HG03175 (cell line): ENCODE measurements at regions not wholly inside any gene's neighbourhood (a gene's known extent, or its start where the extent isn't known, plus 50 kb on each side); places are given as distances from the start of the nearest gene placed in this dataset.
A peak's percentile ranks its signal among the peaks of the same experiment; 100 is the strongest.
"Not testable (repeated sequence)": the region's sequence is repeated elsewhere in the genome, so short reads cannot be mapped to it uniquely, and the experiment has no call there.

Source experiments
- ATAC-seq: cut with Tn5 transposase; IDR thresholded peaks from one replicate; pipeline ENCODE4 v1.9.1; 2021; ENCODE audit warnings: mild to moderate bottlenecking, moderate library complexity; ENCODE audit not compliant: unreplicated experiment

GRCh38 chr20:24831232-24831631 is 117.8 kb upstream of the CST7 start:
- no peak for ATAC-seq

DNA sequence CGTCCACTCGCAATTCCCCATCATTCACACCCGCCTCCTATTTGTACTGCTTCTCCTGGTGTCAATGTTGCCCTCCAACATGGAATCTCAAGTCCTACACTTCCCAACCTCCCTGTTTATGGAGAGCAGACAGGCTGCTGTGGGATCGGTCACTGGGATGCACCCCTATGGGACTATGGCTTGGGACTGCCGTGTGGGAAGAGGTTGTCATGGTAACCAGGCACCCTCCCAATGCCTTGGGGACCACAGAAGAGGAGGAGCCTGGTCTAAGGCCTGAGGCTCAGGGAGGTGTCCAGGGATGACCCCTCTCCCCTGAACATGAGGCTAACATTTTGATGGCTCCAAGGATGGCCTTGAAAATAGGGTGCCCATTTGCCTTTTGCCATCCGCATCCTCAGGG is 116.6 kb upstream of the CST7 start:
- ATAC-seq = no peak

GRCh38 chr20:24833592-24833991 is 115.5 kb upstream of the CST7 start:
- ATAC-seq = no peak

GRCh38 chr20:24834310-24834709 is 114.8 kb upstream of the CST7 start:
- no peak for ATAC-seq

GRCh38 chr20:24835195-24835594 is 113.9 kb upstream of the CST7 start:
- no peak for ATAC-seq

- ATAC-seq = no peak
Measured at GRCh38 chr20:24836041-24836533, 113.0 kb upstream of the CST7 start.

DNA sequence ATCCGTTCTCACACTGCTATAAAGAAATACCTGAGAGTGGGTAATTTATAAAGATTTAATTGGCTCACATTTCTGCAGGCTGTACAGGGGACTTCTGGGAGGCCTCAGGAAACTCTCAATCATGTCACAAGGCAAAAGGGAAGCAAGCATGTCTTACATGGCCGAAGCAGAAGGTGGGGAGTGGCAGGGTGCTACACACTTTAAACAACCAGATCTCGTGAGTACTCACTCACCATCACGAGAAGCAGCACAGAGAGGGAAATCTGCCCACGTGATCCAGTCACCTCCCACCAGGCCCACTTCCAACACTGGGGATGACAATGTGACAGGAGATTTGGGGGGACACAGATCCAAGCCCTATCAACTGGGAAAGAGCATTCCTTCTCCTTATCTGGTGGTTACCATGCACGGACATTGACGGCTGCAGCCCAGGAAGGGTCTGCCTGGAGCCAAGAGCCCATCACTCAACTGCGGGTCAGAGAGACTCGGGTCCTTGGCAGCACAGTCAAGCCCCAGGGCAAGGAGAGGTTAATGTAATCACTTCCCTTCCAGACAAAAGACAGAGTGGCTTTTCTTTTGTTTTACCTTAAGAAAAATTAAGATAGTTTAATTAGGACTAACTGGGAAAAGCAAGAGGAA is 112.3 kb upstream of the CST7 start:
- no peak for ATAC-seq

DNA sequence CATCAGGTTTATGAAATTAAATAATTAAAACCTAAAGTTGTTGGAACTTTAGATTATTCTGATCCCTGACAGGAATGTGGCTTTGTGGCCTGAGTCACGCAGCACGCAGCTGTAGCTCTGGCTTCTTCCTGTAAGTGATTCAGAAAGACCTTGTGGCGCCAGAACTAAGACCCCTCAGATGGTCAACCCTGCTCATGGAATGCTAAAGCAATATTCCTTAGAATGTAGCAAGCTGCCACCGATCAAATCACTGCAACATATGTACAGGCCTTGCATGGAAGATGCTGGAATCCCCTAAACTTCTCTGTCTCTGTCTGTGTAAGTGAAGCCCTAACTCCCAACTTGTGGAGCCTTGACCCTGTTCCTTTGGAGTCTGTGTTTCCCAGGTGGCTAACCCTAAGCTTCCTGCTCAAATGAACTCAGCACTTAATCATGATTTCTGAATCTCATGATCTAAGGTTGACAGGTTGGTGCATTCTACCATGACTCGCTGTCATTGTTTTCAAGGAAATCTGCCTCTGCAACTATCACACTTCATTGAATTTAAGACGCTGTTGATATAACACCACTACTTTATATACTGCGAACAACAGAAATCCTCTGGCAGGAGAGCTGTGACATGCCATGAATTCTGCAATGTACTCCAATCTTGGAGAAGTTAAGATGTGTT is 111.2 kb upstream of the CST7 start:
- no peak for ATAC-seq

- peak; percentile 29 for ATAC-seq
Measured at GRCh38 chr20:24838546-24839535, 110.2 kb upstream of the CST7 start.

DNA sequence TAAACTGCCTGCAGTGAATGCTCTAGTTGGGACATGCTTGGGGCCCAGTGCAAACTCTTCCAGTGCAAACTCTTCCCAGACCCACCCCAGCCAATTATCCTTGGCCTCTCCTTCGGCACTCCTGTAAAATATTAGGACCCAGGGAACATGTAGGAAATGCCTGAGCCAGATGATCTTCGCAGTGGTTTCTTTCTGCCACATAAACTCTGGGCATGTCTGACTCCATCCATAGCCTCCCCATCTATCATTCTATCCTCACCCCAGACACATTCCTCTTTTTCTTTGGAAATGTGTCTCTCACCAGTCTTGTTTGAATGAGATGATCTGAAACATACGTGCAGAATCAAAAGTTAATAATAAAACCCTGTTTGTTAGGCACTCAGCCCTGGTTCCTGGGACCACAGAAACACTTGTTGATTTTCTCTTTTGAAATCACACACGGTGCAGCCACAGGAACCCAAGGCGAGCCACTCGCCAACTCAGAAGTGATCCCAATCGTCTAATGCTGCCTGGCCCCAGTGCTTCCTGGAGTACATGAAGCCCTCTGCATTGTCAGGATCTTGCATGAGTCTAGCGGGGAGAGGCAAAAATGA is 108.9 kb upstream of the CST7 start:
- peak; percentile 26 for ATAC-seq

DNA sequence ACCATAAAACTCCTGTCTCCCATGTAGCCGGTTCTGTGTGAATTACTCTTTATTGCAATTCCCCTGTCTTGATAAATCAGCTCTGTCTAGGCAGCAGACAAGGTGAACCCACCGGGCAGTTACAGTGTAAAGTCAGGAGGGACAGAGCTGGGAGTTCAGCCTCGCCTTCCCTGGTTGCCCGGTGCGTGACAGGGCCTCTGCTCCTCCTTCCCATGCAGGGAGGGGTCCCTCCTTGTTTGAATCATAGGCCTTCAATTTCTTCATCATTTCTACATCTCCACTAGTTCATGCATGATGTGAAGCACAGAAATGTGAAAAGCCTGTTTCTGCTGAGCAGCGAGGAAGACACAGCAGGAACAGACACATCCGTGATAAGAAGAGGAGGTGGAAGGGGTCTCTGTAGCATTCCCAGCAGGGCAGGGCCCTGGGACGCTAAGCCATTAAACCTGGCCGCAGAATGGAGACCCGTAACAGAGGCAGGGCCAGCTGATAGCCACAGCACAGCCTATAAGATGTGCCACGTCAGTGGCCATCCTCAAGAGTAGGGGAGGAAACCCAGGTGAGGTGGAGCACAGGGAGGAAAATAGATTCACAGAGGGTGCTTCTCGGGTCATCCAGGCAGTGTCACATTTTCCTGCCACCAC is 106.7 kb upstream of the CST7 start:
- ATAC-seq = no peak

GRCh38 chr20:24842918-24843715 is 106.0 kb upstream of the CST7 start:
- ATAC-seq = peak; percentile 90

- ATAC-seq = no peak
Measured at GRCh38 chr20:24850176-24850575, 98.9 kb upstream of the CST7 start.

DNA sequence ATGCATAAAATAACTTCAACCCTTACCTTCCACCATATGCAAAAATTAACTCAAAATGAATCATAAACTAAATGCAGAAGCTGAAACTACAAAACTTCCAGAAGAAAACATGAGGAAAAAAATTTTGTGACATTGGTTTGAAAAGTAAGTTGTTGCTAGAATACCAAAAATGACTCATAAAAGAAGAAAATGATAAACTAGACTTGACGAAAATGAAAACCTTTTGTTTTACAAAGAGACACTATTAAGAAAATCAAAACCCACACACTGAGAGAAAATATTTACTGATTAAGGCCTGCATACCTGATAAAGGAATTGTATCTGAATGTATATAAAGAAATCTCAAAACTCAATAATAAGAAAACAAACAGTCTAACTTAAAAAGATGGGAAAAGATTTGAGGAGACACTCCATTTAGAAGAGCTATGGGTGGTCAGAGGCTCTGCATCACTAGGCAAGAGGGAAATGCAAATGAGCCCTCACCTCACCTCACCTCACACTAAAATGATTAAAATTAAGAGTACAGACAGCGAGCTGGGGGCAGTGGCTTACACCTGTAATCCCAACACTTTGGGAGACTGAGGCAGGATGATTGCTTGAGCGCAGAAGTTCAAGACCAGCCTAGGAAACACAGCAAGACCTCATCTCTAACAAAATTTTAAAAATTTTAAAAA is 97.6 kb upstream of the CST7 start:
- no peak for ATAC-seq

DNA sequence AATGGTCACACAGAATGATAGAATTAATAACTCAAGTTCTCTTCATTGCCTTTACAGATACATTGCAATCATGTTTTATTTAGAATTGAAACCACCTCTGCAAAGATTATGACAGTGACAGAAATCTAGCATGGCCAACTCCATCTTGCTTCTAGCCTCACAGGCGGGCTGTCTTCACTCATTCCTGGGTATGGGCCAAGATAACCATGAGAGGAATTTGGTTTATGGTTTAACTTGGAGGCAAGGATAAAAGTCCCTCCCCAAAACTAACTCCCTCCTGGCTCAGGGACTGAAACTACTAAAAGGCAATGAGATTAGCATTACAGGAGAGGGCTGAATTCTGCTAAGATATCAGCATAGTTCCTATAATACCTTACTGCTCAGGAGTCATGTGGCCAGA is 95.2 kb upstream of the CST7 start:
- ATAC-seq = no peak

DNA sequence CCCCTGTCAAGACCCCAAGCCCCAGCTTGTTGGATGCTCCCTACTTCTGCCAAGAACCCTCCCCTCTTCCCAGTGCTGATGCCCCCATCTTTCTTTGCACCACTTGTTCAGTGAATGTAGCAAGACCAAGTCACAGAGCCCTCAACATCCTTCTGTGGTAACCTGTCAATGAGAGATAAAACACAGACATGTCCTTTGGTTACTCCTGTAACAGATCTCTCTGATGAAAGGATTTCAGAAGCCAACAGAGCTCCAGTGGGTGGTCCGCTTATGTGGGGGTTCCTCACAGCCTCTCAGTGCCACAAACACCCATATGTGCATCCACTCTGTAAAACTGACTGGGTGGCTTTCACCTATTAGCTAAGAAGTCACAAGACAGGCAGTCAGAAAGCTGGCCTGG is 93.2 kb upstream of the CST7 start:
- no peak for ATAC-seq

- ATAC-seq = not testable (repeated sequence)
Measured at GRCh38 chr20:24858500-24858899, 90.6 kb upstream of the CST7 start.

DNA sequence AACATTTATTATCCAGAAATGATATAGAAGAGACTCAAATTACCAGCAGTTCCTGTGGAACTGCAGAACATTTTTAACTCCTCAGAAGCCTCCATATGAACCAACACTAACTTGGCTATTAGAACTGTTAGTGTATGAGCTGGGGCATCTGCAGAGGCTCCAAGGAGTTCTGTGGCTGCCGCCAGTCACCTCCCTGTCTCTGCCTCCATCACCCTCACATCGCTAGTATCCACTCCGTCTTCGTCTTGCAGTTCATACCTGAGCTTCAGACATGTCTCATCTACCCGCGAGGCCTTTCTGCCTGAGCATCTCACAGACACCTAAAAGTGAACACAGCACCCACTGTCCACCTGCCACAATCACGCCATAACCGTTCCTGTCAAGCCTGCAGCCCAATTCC is 89.5 kb upstream of the CST7 start:
- ATAC-seq = no peak

GRCh38 chr20:24862186-24862585 is 86.9 kb upstream of the CST7 start:
- ATAC-seq = no peak
